ENCODE measurements at regions not wholly inside any gene's neighbourhood (a gene's known extent, or its start where the extent isn't known, plus 50 kb on each side); places are given as distances from the start of the nearest gene placed in this dataset.

GRCh38 chr4:138401334-138401733 lies 159.2 kb upstream of the SLC7A11 start:
- no peak overlapping the region for H3K4me2 ChIP-seq (ENCODE audit: control insufficient read depth, extremely low read depth, insufficient read depth, low read depth, low read length)
- dilution Hi-C loops (cut with MboI; ENCODE audit: extremely low pct_ligation_motif_present, low sequenced_read_pairs): no loop called here
- H3K36me3 ChIP-seq (ENCODE audit: control insufficient read depth in 2 of 2, extremely low read depth in 1 of 2, insufficient read depth in 2 of 2, low read length in 2 of 2): no peaks in the 10 kb centered on the region
- no peaks in the 10 kb centered on the region for H3K9me3 ChIP-seq (ENCODE audit: control insufficient read depth, low read depth, low read length)
- H3K79me2 ChIP-seq (ENCODE audit: control insufficient read depth, insufficient read depth, low read length): no peaks in the 10 kb centered on the region
- no peak for FAIRE-seq
- no peak overlapping the region for H2AFZ ChIP-seq (ENCODE audit: control insufficient read depth, low read length)
- H4K20me1 ChIP-seq (ENCODE audit: control insufficient read depth, extremely low read depth, insufficient read depth, low read length): no peaks in the 10 kb centered on the region
- no peaks in the 10 kb centered on the region for H3K27me3 ChIP-seq (ENCODE audit: control insufficient read depth, extremely low read depth, insufficient read depth, low read length)
- no peak overlapping the region for H3K4me3 ChIP-seq (ENCODE audit: control insufficient read depth in 2 of 3, extremely low read depth in 1 of 3, insufficient read depth in 2 of 3, low read depth in 1 of 3, low read length in 3 of 3)
- H3K27ac ChIP-seq (ENCODE audit: control insufficient read depth, insufficient read depth, low read length): no peak overlapping the region
- peaks cover 16% of the 10 kb centered on the region for H3K4me1 ChIP-seq (ENCODE audit: control insufficient read depth, extremely low read depth, insufficient read depth, low read length)
- no peak for DNase-seq (ENCODE audit: low read depth, low spot score)
- TF ChIP-seq CTCF (optimal IDR thresholded peaks at IDR 0.05 in 1 of 3, IDR thresholded peaks at IDR 0.05 in 1 of 3, conservative IDR thresholded peaks at IDR 0.05 in 1 of 3; ENCODE audit: extremely low read depth in 1 of 3, insufficient read depth in 2 of 3, low read length in 3 of 3) (no peak), EZH2 (IDR thresholded peaks at IDR 0.05; ENCODE audit: low read length) (no peak)
- H3K9me1 ChIP-seq (ENCODE audit: control insufficient read depth, extremely low read depth, insufficient read depth, low read length): no peaks in the 10 kb centered on the region
- no peak overlapping the region for H3K9ac ChIP-seq (ENCODE audit: control insufficient read depth, extremely low read depth, insufficient read depth, low read length)

- Histone ChIP-seq H3K9me1 (ENCODE audit: control insufficient read depth, extremely low read depth, insufficient read depth, low read length) (no peaks in the 10 kb centered on the region), H3K4me3 (ENCODE audit: control insufficient read depth in 2 of 3, extremely low read depth in 1 of 3, insufficient read depth in 2 of 3, low read depth in 1 of 3, low read length in 3 of 3) (no peak overlapping the region), H3K27me3 (ENCODE audit: control insufficient read depth, extremely low read depth, insufficient read depth, low read length) (no peaks in the 10 kb centered on the region), H3K4me1 (ENCODE audit: control insufficient read depth, extremely low read depth, insufficient read depth, low read length) (peaks cover 8% of the 10 kb centered on the region), H3K79me2 (ENCODE audit: control insufficient read depth, insufficient read depth, low read length) (no peaks in the 10 kb centered on the region), H3K27ac (ENCODE audit: control insufficient read depth, insufficient read depth, low read length) (no peak overlapping the region), H3K9me3 (ENCODE audit: control insufficient read depth, low read depth, low read length) (no peaks in the 10 kb centered on the region), H4K20me1 (ENCODE audit: control insufficient read depth, extremely low read depth, insufficient read depth, low read length) (no peaks in the 10 kb centered on the region), H3K4me2 (ENCODE audit: control insufficient read depth, extremely low read depth, insufficient read depth, low read depth, low read length) (no peak overlapping the region), H2AFZ (ENCODE audit: control insufficient read depth, low read length) (no peak overlapping the region), H3K36me3 (ENCODE audit: control insufficient read depth in 2 of 2, extremely low read depth in 1 of 2, insufficient read depth in 2 of 2, low read length in 2 of 2) (no peaks in the 10 kb centered on the region), H3K9ac (ENCODE audit: control insufficient read depth, extremely low read depth, insufficient read depth, low read length) (no peak overlapping the region)
- dilution Hi-C loops (cut with MboI; ENCODE audit: extremely low pct_ligation_motif_present, low sequenced_read_pairs): no loop called here
- FAIRE-seq (peak; percentile 34), DNase-seq (ENCODE audit: low read depth, low spot score) (no peak)
- no peak for TF ChIP-seq CTCF (optimal IDR thresholded peaks at IDR 0.05 in 1 of 3, IDR thresholded peaks at IDR 0.05 in 1 of 3, conservative IDR thresholded peaks at IDR 0.05 in 1 of 3; ENCODE audit: extremely low read depth in 1 of 3, insufficient read depth in 2 of 3, low read length in 3 of 3)
- no peak for TF ChIP-seq EZH2 (IDR thresholded peaks at IDR 0.05; ENCODE audit: low read length)
Measured at GRCh38 chr4:138400543-138400942, 158.4 kb upstream of the SLC7A11 start.
